H9 (cell line): ENCODE measurements at regions not wholly inside any gene's neighbourhood (a gene's known extent, or its start where the extent isn't known, plus 50 kb on each side); places are given as distances from the start of the nearest gene placed in this dataset.
A peak's percentile ranks its signal among the peaks of the same experiment; 100 is the strongest.

Experiments used
- DNase-seq: peaks from one replicate; pipeline ENCODE4 v3.0.0-alpha.2; 2017
- H2AFZ ChIP-seq: one replicate; pipeline ENCODE4 v1.6.1; 2013; ENCODE audit warnings: mild to moderate bottlenecking, low read length, control low read depth, moderate library complexity
- H2AK5ac ChIP-seq: 2 replicates; pipeline ENCODE4 v1.6.1; 2013; ENCODE audit warnings: low read length, control low read depth, mixed read lengths; ENCODE audit not compliant: insufficient read length
- H2BK120ac ChIP-seq: one replicate; pipeline ENCODE4 v1.6.1; 2013; ENCODE audit warnings: low read depth, mild to moderate bottlenecking, low read length, control low read depth, inconsistent platforms; ENCODE audit not compliant: poor library complexity, severe bottlenecking
- H2BK12ac ChIP-seq: 2 replicates; pipeline ENCODE4 v1.6.1; 2013; ENCODE audit warnings: low read length, control low read depth, mixed read lengths, low read depth; ENCODE audit not compliant: insufficient read length
- H2BK15ac ChIP-seq: 2 replicates; pipeline ENCODE4 v1.6.1; 2013; ENCODE audit warnings: low read depth, low read length, control low read depth
- H2BK20ac ChIP-seq: one replicate; pipeline ENCODE4 v1.6.1; 2013; ENCODE audit warnings: low read depth, mild to moderate bottlenecking, low read length, control low read depth, inconsistent platforms; ENCODE audit not compliant: poor library complexity, severe bottlenecking
- H2BK5ac ChIP-seq: 2 replicates; pipeline ENCODE4 v1.6.1; 2013; ENCODE audit warnings: low read length, control low read depth, mixed read lengths; ENCODE audit not compliant: insufficient read length
- H3K14ac ChIP-seq: 2 replicates; pipeline ENCODE4 v1.6.1; 2013; ENCODE audit warnings: low read length, control low read depth; ENCODE audit not compliant: insufficient read depth
- H3K18ac ChIP-seq: 2 replicates; pipeline ENCODE4 v1.6.1; 2013; ENCODE audit warnings: low read depth, mild to moderate bottlenecking, mixed read lengths, low read length, control low read depth; ENCODE audit not compliant: insufficient read length
- H3K23ac ChIP-seq: 2 replicates; pipeline ENCODE4 v1.6.1; 2013; ENCODE audit warnings: low read length, control low read depth, mixed read lengths, low read depth; ENCODE audit not compliant: insufficient read length
- H3K23me2 ChIP-seq: 2 replicates; pipeline ENCODE4 v1.6.1; 2013; ENCODE audit warnings: low read depth, mild to moderate bottlenecking, mixed read lengths, low read length, control low read depth; ENCODE audit not compliant: insufficient read length, poor library complexity, severe bottlenecking
- H3K27ac ChIP-seq: 2 replicates; pipeline ENCODE4 v1.5.1; 2013; ENCODE audit warnings: low read length, control low read depth, mixed read lengths, low read depth; ENCODE audit not compliant: insufficient read length
- H3K27me3 ChIP-seq: 2 replicates; pipeline ENCODE4 v1.6.1; 2013; ENCODE audit warnings: low read length, control low read depth, inconsistent platforms; ENCODE audit not compliant: insufficient read depth
- H3K4ac ChIP-seq: 2 replicates; pipeline ENCODE4 v1.6.1; 2013; ENCODE audit warnings: low read depth, mild to moderate bottlenecking, control low read depth, inconsistent platforms, low read length, moderate library complexity
- H3K4me1 ChIP-seq: 2 replicates; pipeline ENCODE4 v1.6.1; 2013; ENCODE audit warnings: low read length, control low read depth, inconsistent platforms; ENCODE audit not compliant: insufficient read depth
- H3K4me2 ChIP-seq: 2 replicates; pipeline ENCODE4 v1.6.1; 2013; ENCODE audit warnings: low read length, control low read depth, mixed read lengths; ENCODE audit not compliant: insufficient read length, insufficient read depth
- H3K56ac ChIP-seq: 2 replicates; pipeline ENCODE4 v1.6.1; 2013; ENCODE audit warnings: low read depth, mild to moderate bottlenecking, mixed read lengths, low read length, control low read depth; ENCODE audit not compliant: insufficient read length
- H3K79me1 ChIP-seq: 2 replicates; pipeline ENCODE4 v1.6.1; 2013; ENCODE audit warnings: low read depth, mild to moderate bottlenecking, moderate library complexity, low read length, control low read depth, inconsistent platforms; ENCODE audit not compliant: insufficient read depth, poor library complexity, severe bottlenecking
- H3K79me2 ChIP-seq: 2 replicates; pipeline ENCODE4 v1.6.1; 2013; ENCODE audit warnings: low read length, control low read depth, inconsistent platforms; ENCODE audit not compliant: insufficient read depth
- H3K9ac ChIP-seq: 2 replicates; pipeline ENCODE4 v1.6.1; 2013; ENCODE audit warnings: low read length, control low read depth, mixed read lengths; ENCODE audit not compliant: insufficient read length; ENCODE audit errors: extremely low read depth
- H3K9me3 ChIP-seq: one replicate; pipeline ENCODE4 v1.6.1; 2013; ENCODE audit warnings: low read depth, low read length, inconsistent platforms; ENCODE audit not compliant: control insufficient read depth
- H3T11ph ChIP-seq: one replicate; pipeline ENCODE4 v1.6.1; 2013; ENCODE audit warnings: mild to moderate bottlenecking, low read length, control low read depth, inconsistent platforms
- H4K20me1 ChIP-seq: one replicate; pipeline ENCODE4 v1.6.1; 2013; ENCODE audit not compliant: control insufficient read depth, insufficient read length, insufficient read depth
- H4K5ac ChIP-seq: 2 replicates; pipeline ENCODE4 v1.6.1; 2013; ENCODE audit warnings: low read depth, mild to moderate bottlenecking, mixed read lengths, low read length, control low read depth; ENCODE audit not compliant: insufficient read length
- H4K8ac ChIP-seq: replicated peaks from 2 replicates; pipeline ENCODE4 v1.6.1; 2013; ENCODE audit warnings: low read length, control low read depth, mixed read lengths, low read depth; ENCODE audit not compliant: insufficient read length
- H4K91ac ChIP-seq: 2 replicates; pipeline ENCODE4 v1.6.1; 2013; ENCODE audit warnings: low read depth, mild to moderate bottlenecking, moderate library complexity, mixed read lengths, low read length, control low read depth; ENCODE audit not compliant: insufficient read length
- H3K27ac Mint-ChIP-seq, 3 experiments: 2 replicates in 2 of 3; 3 replicates in 1 of 3; pipeline ENCODE4 v1.8.0; 2020 to 2021; ENCODE audit warnings: mixed read lengths in 3 of 3, mild to moderate bottlenecking in 1 of 3, moderate library complexity in 1 of 3
- H3K27me3 Mint-ChIP-seq: 2 replicates; pipeline ENCODE4 v1.8.0; 2021; ENCODE audit warnings: low read depth, mild to moderate bottlenecking, moderate library complexity, mixed read lengths
- H3K36me3 Mint-ChIP-seq, 3 experiments: 2 replicates in 2 of 3; 3 replicates in 1 of 3; pipeline ENCODE4 v1.8.0; 2020 to 2021; ENCODE audit warnings: low read depth in 3 of 3, mixed read lengths in 3 of 3; ENCODE audit not compliant: insufficient read depth in 1 of 3
- H3K4me1 Mint-ChIP-seq, 2 experiments: 2 replicates each; pipeline ENCODE4 v1.8.0; 2020; ENCODE audit warnings: mixed read lengths in 2 of 2
- H3K4me3 Mint-ChIP-seq, 2 experiments: 2 replicates in 1 of 2; 3 replicates in 1 of 2; pipeline ENCODE4 v1.8.0; 2020 to 2021; ENCODE audit warnings: mild to moderate bottlenecking in 2 of 2, mixed read lengths in 2 of 2, moderate library complexity in 1 of 2
- H3K9me3 Mint-ChIP-seq, 2 experiments: 2 replicates in 1 of 2; 3 replicates in 1 of 2; pipeline ENCODE4 v1.8.0; 2020; ENCODE audit warnings: mild to moderate bottlenecking in 2 of 2, mixed read lengths in 2 of 2, moderate library complexity in 1 of 2
- CTCF ChIP-seq: fragments of 200-600 bp; sonication (generic); conservative IDR thresholded peaks from 3 replicates; pipeline ENCODE4 v1.8.0; 2021; ENCODE audit warnings: antibody characterized with exemption, mild to moderate bottlenecking
- WGBS: extraction: QIAGEN DNeasy Blood & Tissue Kit; methylation state at CpG from one replicate; pipeline ENCODE4 v1.1.7; 2013; ENCODE audit warnings: missing lambda C conversion rate, low lambda C conversion rate, mixed read lengths; ENCODE audit not compliant: insufficient read length; ENCODE audit errors: extremely low coverage; 5-methylcytosine and 5-hydroxymethylcytosine counted together

DNA sequence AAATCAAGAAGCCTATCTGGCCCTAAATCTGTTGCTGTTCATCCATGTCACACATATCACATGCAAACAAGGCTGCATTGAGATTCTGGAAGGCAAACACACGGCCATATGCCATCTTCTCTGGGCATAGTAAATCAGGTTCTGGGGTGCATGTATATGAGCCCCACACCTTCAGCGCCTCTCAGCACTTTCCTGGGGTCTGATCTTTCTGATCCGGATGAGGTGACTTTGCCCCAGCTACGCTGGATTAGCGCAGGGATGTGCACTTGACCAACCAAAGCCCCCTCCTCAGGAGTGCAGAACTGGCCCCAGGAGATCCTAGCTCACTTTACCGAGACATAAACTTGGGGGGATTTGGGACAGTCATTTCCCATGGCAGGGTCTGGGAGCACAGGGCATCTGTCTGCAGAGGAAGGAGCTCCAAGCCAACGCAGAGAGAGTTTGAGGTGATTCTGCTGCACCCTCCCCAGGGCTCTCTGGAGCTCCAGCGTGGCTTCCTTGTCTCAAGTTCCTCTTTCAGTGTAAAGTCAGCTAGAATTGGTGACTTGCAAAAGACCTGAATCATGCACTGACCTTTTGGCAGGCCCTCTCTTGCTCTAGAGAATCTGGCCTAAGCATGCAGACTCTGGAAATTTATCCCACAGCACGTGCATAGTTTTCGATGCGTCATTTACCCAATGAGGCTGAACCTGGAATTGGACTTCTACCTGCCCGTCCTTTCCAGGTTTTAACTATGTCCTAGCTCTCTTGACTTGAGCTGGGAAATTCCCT lies 63.5 kb upstream of the KLF13 start:
- Histone ChIP-seq H2BK12ac (no peak overlapping the region), H3K79me2 (no peaks in the 10 kb centered on the region), H4K5ac (no peak overlapping the region), H2BK120ac (no peak overlapping the region), H3K18ac (no peak overlapping the region), H4K20me1 (no peaks in the 10 kb centered on the region), H3K4ac (no peak overlapping the region), H2BK5ac (no peak overlapping the region), H3K56ac (no peak overlapping the region), H3K27me3 (no peaks in the 10 kb centered on the region), H2AK5ac (no peak overlapping the region), H4K8ac (no peak overlapping the region), H3K79me1 (no peaks in the 10 kb centered on the region), H3K4me2 (no peak overlapping the region), H3K23me2 (no peaks in the 10 kb centered on the region), H2BK15ac (no peak overlapping the region), H4K91ac (no peak overlapping the region), H3K9ac (no peak overlapping the region), H3K23ac (no peak overlapping the region), H3K14ac (no peak overlapping the region), H3K4me1 (no peaks in the 10 kb centered on the region), H3K9me3 (no peaks in the 10 kb centered on the region), H3K27ac (no peak overlapping the region), H3T11ph (no peak overlapping the region), H2AFZ (no peak overlapping the region), H2BK20ac (no peak overlapping the region)
- H3K4me1 Mint-ChIP-seq, result peaks cover 6 to 14% of the 10 kb centered on the region in 2 experiments
- peak overlapping the region in 1 of 3 experiments; percentile 34; a peak in 2 of 7 replicates for H3K27ac Mint-ChIP-seq
- no CpG with 5 or more reads among the region's 12 CpGs for WGBS
- DNase-seq, result no peak
- H3K4me3 Mint-ChIP-seq, result no peak overlapping the region
- no peaks in the 10 kb centered on the region for H3K36me3 Mint-ChIP-seq
- H3K9me3 Mint-ChIP-seq, result peaks cover 0 to 2% of the 10 kb centered on the region in 2 experiments; a peak in 1 of 5 replicates
- TF ChIP-seq CTCF, result no peak
- no peaks in the 10 kb centered on the region; the same call in none of the 2 replicates for H3K27me3 Mint-ChIP-seq
